ENCODE measurements at regions not wholly inside any gene's neighbourhood (a gene's known extent, or its start where the extent isn't known, plus 50 kb on each side); places are given as distances from the start of the nearest gene placed in this dataset.
"Not testable (repeated sequence)": the region's sequence is repeated elsewhere in the genome, so short reads cannot be mapped to it uniquely, and the experiment has no call there.

- H3K4me1 ChIP-seq (ENCODE audit: control insufficient read depth, insufficient read depth, low read length); H3K9ac ChIP-seq (ENCODE audit: low read depth, low read length); H3K9me3 ChIP-seq (ENCODE audit: control insufficient read depth, insufficient read depth, low read length); H3K27me3 ChIP-seq (ENCODE audit: control insufficient read depth, insufficient read depth, low read length); H3K36me3 ChIP-seq (ENCODE audit: control insufficient read depth, insufficient read depth, low read length); H3K4me3 ChIP-seq (ENCODE audit: low read depth, low read length): not testable (repeated sequence)
Observed at GRCh38 chr2:238723740-238724320, 124.1 kb upstream of the TWIST2 start.

GRCh38 chr2:238724728-238725127, 123.2 kb upstream of the TWIST2 start:
- no peaks in the 10 kb centered on the region for H3K27me3 ChIP-seq (ENCODE audit: control insufficient read depth, insufficient read depth, low read length)
- no peaks in the 10 kb centered on the region for H3K4me1 ChIP-seq (ENCODE audit: control insufficient read depth, insufficient read depth, low read length)
- H3K9me3 ChIP-seq (ENCODE audit: control insufficient read depth, insufficient read depth, low read length), result no peaks in the 10 kb centered on the region
- no peaks in the 10 kb centered on the region for H3K36me3 ChIP-seq (ENCODE audit: control insufficient read depth, insufficient read depth, low read length)
- H3K9ac ChIP-seq (ENCODE audit: low read depth, low read length), result no peak overlapping the region
- H3K4me3 ChIP-seq (ENCODE audit: low read depth, low read length), result no peak overlapping the region

DNA sequence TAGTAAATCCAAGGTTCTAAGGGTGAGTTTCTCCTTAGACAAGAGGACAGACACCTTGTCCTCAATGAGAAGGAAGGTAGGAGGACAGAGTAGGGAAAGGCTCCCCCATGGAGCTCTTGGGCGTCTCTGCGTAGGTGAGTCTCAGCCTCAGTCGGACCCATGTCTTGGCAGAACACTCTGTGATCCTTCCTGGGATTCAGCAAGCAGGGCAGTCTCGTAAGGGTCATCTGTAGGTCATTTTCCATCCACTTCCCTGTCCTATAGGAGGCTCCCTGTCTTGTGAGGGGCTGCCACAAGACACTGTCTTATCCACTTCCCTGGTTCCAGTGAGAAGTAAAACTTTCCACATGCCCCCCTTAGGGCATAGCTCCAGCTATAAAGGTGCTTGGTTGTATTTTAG, 122.6 kb upstream of the TWIST2 start:
- no peaks in the 10 kb centered on the region for H3K27me3 ChIP-seq (ENCODE audit: control insufficient read depth, insufficient read depth, low read length)
- H3K36me3 ChIP-seq (ENCODE audit: control insufficient read depth, insufficient read depth, low read length), result no peaks in the 10 kb centered on the region
- H3K9ac ChIP-seq (ENCODE audit: low read depth, low read length), result no peak overlapping the region
- no peaks in the 10 kb centered on the region for H3K9me3 ChIP-seq (ENCODE audit: control insufficient read depth, insufficient read depth, low read length)
- H3K4me1 ChIP-seq (ENCODE audit: control insufficient read depth, insufficient read depth, low read length), result no peaks in the 10 kb centered on the region
- no peak overlapping the region for H3K4me3 ChIP-seq (ENCODE audit: low read depth, low read length)

DNA sequence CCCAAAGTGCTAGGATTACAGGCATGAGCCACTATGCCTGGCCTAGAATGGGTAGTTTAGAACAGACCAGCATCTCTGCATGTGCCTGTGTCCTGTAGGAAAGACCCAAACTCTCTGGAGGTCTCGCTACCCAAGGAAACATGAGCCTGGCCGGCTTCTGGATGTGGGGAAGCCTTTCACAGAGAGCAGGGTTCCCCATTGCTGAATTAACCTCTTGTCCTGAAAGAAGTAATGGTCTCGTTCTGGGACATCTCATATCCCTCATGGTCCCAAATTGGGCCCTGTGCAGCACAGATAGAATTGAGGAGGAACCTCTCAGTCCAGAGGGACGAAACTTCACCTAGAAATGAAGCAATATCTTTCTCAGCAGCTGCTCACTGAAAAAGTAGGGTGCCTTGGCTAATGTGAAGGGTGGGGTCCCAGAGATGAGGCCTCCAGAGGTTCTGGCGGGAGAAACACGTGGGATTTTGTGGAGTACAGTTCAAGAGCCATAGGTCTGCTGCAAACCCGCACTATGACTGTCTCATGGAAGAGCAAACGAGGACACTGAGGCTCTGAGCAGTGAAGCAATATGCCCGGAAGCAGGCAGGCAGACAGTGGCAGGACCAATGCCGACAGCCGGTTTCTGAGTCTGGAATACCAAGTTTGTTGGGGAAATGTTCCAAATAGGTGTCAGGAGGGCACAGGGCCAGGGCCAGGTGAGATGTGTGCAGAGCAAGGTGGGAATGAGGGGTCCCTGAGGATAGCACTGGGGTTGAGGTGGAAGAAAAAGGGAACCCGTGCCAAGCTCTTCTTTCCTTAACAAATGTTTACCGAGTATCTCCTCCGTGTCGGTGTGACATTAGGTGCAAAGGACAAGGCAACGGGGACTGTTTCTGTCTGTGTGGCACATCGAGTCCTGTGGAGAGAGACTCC, 121.0 kb upstream of the TWIST2 start:
- H3K4me3 ChIP-seq (ENCODE audit: low read depth, low read length), result no peak overlapping the region
- no peaks in the 10 kb centered on the region for H3K27me3 ChIP-seq (ENCODE audit: control insufficient read depth, insufficient read depth, low read length)
- no peaks in the 10 kb centered on the region for H3K9me3 ChIP-seq (ENCODE audit: control insufficient read depth, insufficient read depth, low read length)
- no peaks in the 10 kb centered on the region for H3K36me3 ChIP-seq (ENCODE audit: control insufficient read depth, insufficient read depth, low read length)
- H3K4me1 ChIP-seq (ENCODE audit: control insufficient read depth, insufficient read depth, low read length), result no peaks in the 10 kb centered on the region
- peak overlapping the region; percentile 12 for H3K9ac ChIP-seq (ENCODE audit: low read depth, low read length)

DNA sequence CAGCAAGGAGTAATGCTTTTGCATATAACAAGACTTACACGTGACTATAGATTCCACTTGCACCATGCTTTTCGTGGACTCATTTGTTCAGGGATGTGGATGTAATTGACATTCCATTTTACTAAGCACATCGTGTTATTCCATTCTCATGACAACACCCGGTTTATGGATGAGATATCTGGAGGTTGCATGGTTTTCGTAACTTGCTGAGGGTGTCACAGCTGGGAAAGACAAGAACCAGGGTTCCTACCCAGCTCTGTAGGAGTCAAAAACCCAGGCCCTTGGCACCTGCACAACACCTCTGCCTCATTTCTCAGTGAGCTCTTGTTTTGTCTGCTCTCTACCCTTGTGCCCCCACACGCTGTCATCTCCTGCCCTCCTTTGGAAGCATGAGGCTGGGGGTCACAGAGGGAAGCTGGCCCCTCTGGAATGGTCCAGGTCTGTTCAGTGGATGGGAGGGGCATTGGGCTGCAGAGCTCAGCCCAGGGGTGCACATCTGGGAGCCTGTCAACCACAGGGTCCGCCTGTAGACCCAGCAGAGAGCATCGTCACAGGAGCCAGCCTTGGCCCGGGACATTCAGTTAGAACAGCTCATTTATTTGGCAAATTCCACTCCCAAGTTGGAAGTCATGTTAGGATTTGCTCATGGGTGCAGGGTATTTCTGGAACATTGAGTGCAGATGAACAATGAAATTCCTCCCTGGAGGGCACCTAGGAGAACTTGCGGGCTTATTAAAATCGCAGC, 120.1 kb upstream of the TWIST2 start:
- no peak overlapping the region for H3K4me3 ChIP-seq (ENCODE audit: low read depth, low read length)
- H3K9ac ChIP-seq (ENCODE audit: low read depth, low read length), result no peak overlapping the region
- no peaks in the 10 kb centered on the region for H3K36me3 ChIP-seq (ENCODE audit: control insufficient read depth, insufficient read depth, low read length)
- no peaks in the 10 kb centered on the region for H3K4me1 ChIP-seq (ENCODE audit: control insufficient read depth, insufficient read depth, low read length)
- no peaks in the 10 kb centered on the region for H3K27me3 ChIP-seq (ENCODE audit: control insufficient read depth, insufficient read depth, low read length)
- H3K9me3 ChIP-seq (ENCODE audit: control insufficient read depth, insufficient read depth, low read length), result no peaks in the 10 kb centered on the region

- H3K4me3 ChIP-seq (ENCODE audit: low read depth, low read length), result no peak overlapping the region
- no peak overlapping the region for H3K9ac ChIP-seq (ENCODE audit: low read depth, low read length)
- H3K27me3 ChIP-seq (ENCODE audit: control insufficient read depth, insufficient read depth, low read length), result no peaks in the 10 kb centered on the region
- no peaks in the 10 kb centered on the region for H3K9me3 ChIP-seq (ENCODE audit: control insufficient read depth, insufficient read depth, low read length)
- no peaks in the 10 kb centered on the region for H3K4me1 ChIP-seq (ENCODE audit: control insufficient read depth, insufficient read depth, low read length)
- H3K36me3 ChIP-seq (ENCODE audit: control insufficient read depth, insufficient read depth, low read length), result no peaks in the 10 kb centered on the region
Observed at GRCh38 chr2:238728330-238729260, 119.3 kb upstream of the TWIST2 start.

GRCh38 chr2:238729261-238729935, 118.5 kb upstream of the TWIST2 start:
- Histone ChIP-seq H3K4me3 (ENCODE audit: low read depth, low read length) (no peak overlapping the region), H3K4me1 (ENCODE audit: control insufficient read depth, insufficient read depth, low read length) (no peaks in the 10 kb centered on the region), H3K9ac (ENCODE audit: low read depth, low read length) (no peak overlapping the region), H3K36me3 (ENCODE audit: control insufficient read depth, insufficient read depth, low read length) (no peaks in the 10 kb centered on the region), H3K9me3 (ENCODE audit: control insufficient read depth, insufficient read depth, low read length) (no peaks in the 10 kb centered on the region), H3K27me3 (ENCODE audit: control insufficient read depth, insufficient read depth, low read length) (no peaks in the 10 kb centered on the region)

GRCh38 chr2:238730001-238730669, 117.8 kb upstream of the TWIST2 start:
- Histone ChIP-seq H3K27me3 (ENCODE audit: control insufficient read depth, insufficient read depth, low read length) (no peaks in the 10 kb centered on the region), H3K9me3 (ENCODE audit: control insufficient read depth, insufficient read depth, low read length) (no peaks in the 10 kb centered on the region), H3K9ac (ENCODE audit: low read depth, low read length) (no peak overlapping the region), H3K4me3 (ENCODE audit: low read depth, low read length) (no peak overlapping the region), H3K4me1 (ENCODE audit: control insufficient read depth, insufficient read depth, low read length) (no peaks in the 10 kb centered on the region), H3K36me3 (ENCODE audit: control insufficient read depth, insufficient read depth, low read length) (no peaks in the 10 kb centered on the region)

DNA sequence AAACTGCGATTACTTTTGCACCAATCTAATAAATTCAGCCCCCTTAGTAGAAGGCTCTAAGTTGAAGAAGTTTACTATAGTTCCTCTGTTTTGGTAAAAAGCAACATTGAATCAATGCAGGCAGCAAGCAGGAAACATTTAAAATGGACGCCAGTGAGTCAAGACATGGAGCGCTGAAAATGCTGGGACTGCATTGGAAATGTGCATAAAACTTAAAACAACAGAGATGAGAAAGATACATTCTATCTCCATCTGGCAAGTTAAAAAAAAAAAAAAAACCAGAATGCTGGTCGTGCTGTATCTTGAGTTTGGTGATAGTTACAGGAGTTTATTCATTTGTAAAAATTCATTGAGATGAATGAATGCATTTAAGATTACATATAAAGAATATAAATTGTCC, 117.0 kb upstream of the TWIST2 start:
- no peak overlapping the region for H3K9ac ChIP-seq (ENCODE audit: low read depth, low read length)
- H3K27me3 ChIP-seq (ENCODE audit: control insufficient read depth, insufficient read depth, low read length), result no peaks in the 10 kb centered on the region
- H3K9me3 ChIP-seq (ENCODE audit: control insufficient read depth, insufficient read depth, low read length), result no peaks in the 10 kb centered on the region
- H3K36me3 ChIP-seq (ENCODE audit: control insufficient read depth, insufficient read depth, low read length), result no peaks in the 10 kb centered on the region
- no peaks in the 10 kb centered on the region for H3K4me1 ChIP-seq (ENCODE audit: control insufficient read depth, insufficient read depth, low read length)
- no peak overlapping the region for H3K4me3 ChIP-seq (ENCODE audit: low read depth, low read length)

DNA sequence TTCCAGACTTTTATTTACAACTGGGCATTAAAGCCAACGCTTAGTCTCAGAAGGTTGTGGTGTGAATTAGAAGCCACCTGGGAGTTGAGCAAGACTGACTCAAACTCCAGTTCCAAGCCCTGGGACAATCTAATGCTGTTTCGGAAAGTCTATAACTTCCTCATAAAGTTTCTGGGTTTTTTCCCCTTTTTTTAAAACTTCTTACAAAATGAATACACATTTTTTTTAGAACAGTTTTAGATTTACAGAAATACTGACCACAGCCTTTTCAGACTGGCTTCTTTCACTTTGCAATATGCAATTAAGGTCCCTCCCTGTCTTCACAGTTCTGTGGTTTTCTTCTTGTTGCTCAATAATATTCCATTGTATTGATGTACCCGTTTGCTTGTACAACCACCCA, 115.9 kb upstream of the TWIST2 start:
- Histone ChIP-seq H3K36me3 (ENCODE audit: control insufficient read depth, insufficient read depth, low read length) (no peaks in the 10 kb centered on the region), H3K4me1 (ENCODE audit: control insufficient read depth, insufficient read depth, low read length) (no peaks in the 10 kb centered on the region), H3K4me3 (ENCODE audit: low read depth, low read length) (no peak overlapping the region), H3K27me3 (ENCODE audit: control insufficient read depth, insufficient read depth, low read length) (no peaks in the 10 kb centered on the region), H3K9me3 (ENCODE audit: control insufficient read depth, insufficient read depth, low read length) (no peaks in the 10 kb centered on the region), H3K9ac (ENCODE audit: low read depth, low read length) (no peak overlapping the region)
